Spleen (tissue), 11 donors: ENCODE measurements at regions not wholly inside any gene's neighbourhood (a gene's known extent, or its start where the extent isn't known, plus 50 kb on each side); places are given as distances from the start of the nearest gene placed in this dataset.

ENCODE experiments used
- DNase-seq: peaks from one replicate; pipeline ENCODE4 v3.0.0-alpha.2; 2020
- H3K27ac ChIP-seq, 8 donors: fragments of 200-600 bp; sonication (generic) in 7 of 8; 1 replicate in 4 of 8; 2 replicates in 4 of 8; pipeline versions ENCODE4 v1.5.0 to v1.8.0; 2016 to 2021; ENCODE audit warnings: inconsistent platforms in 4 of 8, mild to moderate bottlenecking in 4 of 8, moderate library complexity in 1 of 8
- H3K27me3 ChIP-seq, 7 donors: fragments of 200-600 bp; sonication (generic) in 6 of 7; replicated peaks in 1 of 7; 1 replicate in 4 of 7; 2 replicates in 3 of 7; pipeline versions ENCODE4 v1.5.0 to v1.8.0; 2016 to 2021; ENCODE audit warnings: inconsistent platforms in 3 of 7, mild to moderate bottlenecking in 1 of 7
- H3K36me3 ChIP-seq, 6 donors: fragments of 200-600 bp; sonication (generic) in 5 of 6; 1 replicate in 4 of 6; 2 replicates in 2 of 6; pipeline versions ENCODE4 v1.5.0 to v1.8.0; 2016 to 2021; ENCODE audit warnings: inconsistent platforms in 2 of 6
- H3K4me1 ChIP-seq, 6 donors: fragments of 200-600 bp; sonication (generic) in 5 of 6; 1 replicate in 3 of 6; 2 replicates in 3 of 6; pipeline versions ENCODE4 v1.5.0 to v1.8.0; 2016 to 2021; ENCODE audit warnings: inconsistent platforms in 3 of 6
- H3K4me3 ChIP-seq, 8 donors: fragments of 200-600 bp; sonication (generic) in 7 of 8; 1 replicate in 4 of 8; 2 replicates in 4 of 8; pipeline versions ENCODE4 v1.5.0 to v1.8.0; 2016 to 2021; ENCODE audit warnings: inconsistent platforms in 4 of 8, mild to moderate bottlenecking in 4 of 8, moderate library complexity in 2 of 8
- H3K9me3 ChIP-seq, 8 donors: fragments of 200-600 bp; sonication (generic) in 7 of 8; 1 replicate in 4 of 8; 2 replicates in 4 of 8; pipeline versions ENCODE4 v1.5.0 to v1.8.0; 2016 to 2021; ENCODE audit warnings: inconsistent platforms in 4 of 8
- POLR2A ChIP-seq, 3 donors: fragments of 450-650 bp; IDR thresholded peaks; one replicate each; pipeline ENCODE4 v1.5.1; 2017; ENCODE audit warnings: antibody characterized with exemption in 3 of 3, mild to moderate bottlenecking in 1 of 3
- POLR2AphosphoS5 ChIP-seq, 3 donors: sonication (generic); formaldehyde crosslinking; IDR thresholded peaks; one replicate each; pipeline ENCODE4 v1.5.1; 2017; ENCODE audit warnings: antibody characterized with exemption in 3 of 3
- WGBS, 5 donors: extraction: QIAGEN DNeasy Blood & Tissue Kit in 3 of 5; methylation state at CpG; one replicate each; pipeline versions ENCODE4 v1.1.5 to v1.1.7; 2013 to 2018; 5-methylcytosine and 5-hydroxymethylcytosine counted together
- intact Hi-C: fragments of 100-400 bp; cut with DNase I; formaldehyde crosslinking; loops from one replicate; pipeline ENCODE4 v1.15.0; 2023; ENCODE audit warnings: low total_unique reads
- TF ChIP-seq, protein P1 (sequence below), 11 experiments: fragments of 200-600 bp in 7 of 11; fragments of 450-650 bp in 4 of 11; sonication (generic) in 4 of 11; IDR thresholded peaks in 8 of 11; conservative IDR thresholded peaks in 3 of 11; 1 replicate in 7 of 11; 2 replicates in 4 of 11; pipeline versions ENCODE4 v1.4.0 to v1.8.0; 2016 to 2021; ENCODE audit warnings: antibody characterized with exemption in 11 of 11, inconsistent platforms in 4 of 11, mild to moderate bottlenecking in 1 of 11
- donor health status: healthy with polysubstance abuse.
- donor health status: DM: no; HTN: no; CAD: no; lungs with moderate emphysema.
- donor health status: DM: no; HTN: no; CAD: no.
- donor health status: Bipolar disorder and iron deficiency.
- donor health status: healthy.
- donor health status: DM: no; HTN: no; CAD: no.
- donor health status: DM: yes; HTN: yes; CAD: no.

DNA sequence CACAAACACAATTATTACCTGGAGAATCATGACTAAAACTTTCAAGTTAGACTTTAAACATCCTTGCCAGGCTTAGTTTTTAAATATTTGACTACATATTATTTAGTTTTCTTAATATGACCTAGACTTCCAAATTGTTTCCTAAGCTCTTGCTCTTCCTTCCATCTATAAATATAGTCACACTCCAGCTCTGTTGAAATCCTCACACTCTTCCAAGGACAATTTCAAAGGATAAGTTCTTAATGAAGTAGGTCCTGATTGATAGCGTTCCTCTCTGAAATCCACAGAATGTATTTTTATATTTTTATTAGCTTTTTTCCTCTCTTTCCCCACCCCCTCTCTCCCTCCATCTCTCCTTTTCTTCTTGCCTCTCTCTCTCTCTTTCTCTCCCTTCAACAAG, 1074.1 kb upstream of the PCDH20 start:
- Histone ChIP-seq H3K4me3 (no peak overlapping the region), H3K9me3 (no peaks in the 10 kb centered on the region), H3K4me1 (no peaks in the 10 kb centered on the region), H3K27me3 (no peaks in the 10 kb centered on the region), H3K36me3 (no peaks in the 10 kb centered on the region), H3K27ac (no peak overlapping the region)
- DNase-seq, result no peak
- WGBS, 5 donors, result 70 to 91% (median 75%) methylated on average over 1 of the region's 1 CpG
- no peak for TF ChIP-seq POLR2AphosphoS5 (IDR thresholded peaks at IDR 0.05)
- TF ChIP-seq POLR2A (IDR thresholded peaks at IDR 0.05), result no peak
- TF ChIP-seq, protein P1, sequence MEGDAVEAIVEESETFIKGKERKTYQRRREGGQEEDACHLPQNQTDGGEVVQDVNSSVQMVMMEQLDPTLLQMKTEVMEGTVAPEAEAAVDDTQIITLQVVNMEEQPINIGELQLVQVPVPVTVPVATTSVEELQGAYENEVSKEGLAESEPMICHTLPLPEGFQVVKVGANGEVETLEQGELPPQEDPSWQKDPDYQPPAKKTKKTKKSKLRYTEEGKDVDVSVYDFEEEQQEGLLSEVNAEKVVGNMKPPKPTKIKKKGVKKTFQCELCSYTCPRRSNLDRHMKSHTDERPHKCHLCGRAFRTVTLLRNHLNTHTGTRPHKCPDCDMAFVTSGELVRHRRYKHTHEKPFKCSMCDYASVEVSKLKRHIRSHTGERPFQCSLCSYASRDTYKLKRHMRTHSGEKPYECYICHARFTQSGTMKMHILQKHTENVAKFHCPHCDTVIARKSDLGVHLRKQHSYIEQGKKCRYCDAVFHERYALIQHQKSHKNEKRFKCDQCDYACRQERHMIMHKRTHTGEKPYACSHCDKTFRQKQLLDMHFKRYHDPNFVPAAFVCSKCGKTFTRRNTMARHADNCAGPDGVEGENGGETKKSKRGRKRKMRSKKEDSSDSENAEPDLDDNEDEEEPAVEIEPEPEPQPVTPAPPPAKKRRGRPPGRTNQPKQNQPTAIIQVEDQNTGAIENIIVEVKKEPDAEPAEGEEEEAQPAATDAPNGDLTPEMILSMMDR (IDR thresholded peaks at IDR 0.05 in 8 of 11, conservative IDR thresholded peaks at IDR 0.05 in 3 of 11), result no peak
- intact Hi-C loops, result no loop called here

DNA sequence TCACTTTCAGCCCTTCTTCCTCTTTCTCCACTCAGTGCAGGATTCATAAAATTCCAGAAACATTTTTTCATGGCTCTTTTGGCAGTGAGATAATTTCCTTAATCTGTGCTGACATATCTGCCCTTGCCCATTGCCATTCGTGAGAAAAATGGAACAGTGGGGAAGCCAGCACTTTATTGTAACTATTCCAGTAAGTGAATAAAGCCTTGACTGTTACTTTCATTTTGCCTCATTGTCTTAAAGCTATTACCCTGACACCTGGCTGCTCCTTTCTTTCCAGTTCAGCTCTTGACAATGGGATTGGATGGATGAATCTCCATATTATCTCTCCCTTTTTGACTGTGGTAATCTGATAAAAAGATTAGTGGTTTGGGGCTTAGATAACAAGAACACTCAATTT, 1068.1 kb upstream of the PCDH20 start:
- Histone ChIP-seq H3K27me3 (no peaks in the 10 kb centered on the region), H3K27ac (no peak overlapping the region), H3K36me3 (no peaks in the 10 kb centered on the region), H3K9me3 (peaks cover 0 to 7% (median 0%) of the 10 kb centered on the region in 8 donors), H3K4me3 (no peak overlapping the region), H3K4me1 (no peaks in the 10 kb centered on the region)
- 35 to 72% (median 52%) methylated on average over 1 of the region's 1 CpG for WGBS, 5 donors
- TF ChIP-seq POLR2AphosphoS5 (IDR thresholded peaks at IDR 0.05) (no peak), POLR2A (IDR thresholded peaks at IDR 0.05) (no peak)
- TF ChIP-seq, protein P1 (IDR thresholded peaks at IDR 0.05 in 8 of 11, conservative IDR thresholded peaks at IDR 0.05 in 3 of 11), result no peak
- intact Hi-C loops, result no loop called here
- DNase-seq, result no peak

DNA sequence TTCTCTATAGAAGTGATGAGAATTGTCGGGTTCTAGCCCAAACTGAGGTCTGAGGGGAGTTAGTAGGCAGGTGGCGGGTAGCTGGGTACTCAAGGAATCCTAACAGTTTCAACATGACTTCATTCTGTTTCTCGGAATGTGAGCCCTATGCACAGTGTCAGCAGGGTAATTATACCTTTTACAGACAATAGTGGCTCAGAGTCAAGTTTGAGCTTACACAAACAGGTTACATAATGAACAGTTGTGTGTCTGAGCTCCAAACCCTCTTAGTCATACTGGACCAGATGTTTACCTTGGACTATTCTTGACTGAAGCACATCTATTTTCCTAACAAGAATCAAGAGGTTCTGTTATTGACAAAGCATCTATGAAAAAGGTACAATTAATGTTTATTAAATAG, 1066.7 kb upstream of the PCDH20 start:
- Histone ChIP-seq H3K36me3 (no peaks in the 10 kb centered on the region), H3K9me3 (peaks cover 0 to 7% (median 0%) of the 10 kb centered on the region in 8 donors), H3K4me3 (no peak overlapping the region), H3K27ac (no peak overlapping the region), H3K4me1 (no peaks in the 10 kb centered on the region), H3K27me3 (no peaks in the 10 kb centered on the region)
- no peak for DNase-seq
- intact Hi-C loops, result no loop called here
- TF ChIP-seq, protein P1 (IDR thresholded peaks at IDR 0.05 in 8 of 11, conservative IDR thresholded peaks at IDR 0.05 in 3 of 11), result no peak
- TF ChIP-seq POLR2AphosphoS5 (IDR thresholded peaks at IDR 0.05) (no peak), POLR2A (IDR thresholded peaks at IDR 0.05) (no peak)
- WGBS, 5 donors, result 76 to 88% (median 83%) methylated on average over 3 of the region's 3 CpGs

DNA sequence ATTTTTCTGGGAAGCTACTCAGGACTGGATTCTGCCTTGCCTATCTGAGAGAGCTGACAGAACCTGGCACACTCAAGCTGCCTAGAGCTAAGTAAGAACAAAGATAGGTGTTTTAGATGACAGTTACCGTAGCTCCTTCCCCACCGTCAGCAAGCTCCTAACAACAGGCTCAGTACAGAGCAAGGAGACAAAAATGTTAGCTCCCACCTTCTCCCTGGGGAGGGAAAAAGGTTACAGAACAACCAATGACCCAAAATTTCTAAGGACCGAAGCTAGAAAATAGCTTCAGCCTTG, 1058.2 kb upstream of the PCDH20 start:
- TF ChIP-seq POLR2AphosphoS5 (IDR thresholded peaks at IDR 0.05) (no peak), POLR2A (IDR thresholded peaks at IDR 0.05) (no peak)
- TF ChIP-seq, protein P1 (IDR thresholded peaks at IDR 0.05 in 8 of 11, conservative IDR thresholded peaks at IDR 0.05 in 3 of 11), result no peak
- Histone ChIP-seq H3K4me1 (no peaks in the 10 kb centered on the region), H3K27ac (no peak overlapping the region), H3K4me3 (no peak overlapping the region), H3K9me3 (peaks cover 0 to 8% (median 0%) of the 10 kb centered on the region in 8 donors), H3K27me3 (no peaks in the 10 kb centered on the region), H3K36me3 (no peaks in the 10 kb centered on the region)
- intact Hi-C loops, result no loop called here
- DNase-seq, result no peak
- WGBS, 5 donors, result 82 to 96% (median 90%) methylated on average over 3 of the region's 3 CpGs
